ENCODE measurements at regions not wholly inside any gene's neighbourhood (a gene's known extent, or its start where the extent isn't known, plus 50 kb on each side); places are given as distances from the start of the nearest gene placed in this dataset.

- Histone ChIP-seq H3K4me3 (no peak overlapping the region; the same call in 1 of the 2 replicates), H3K4me2 (peak overlapping the region; percentile 87), H3K27me3 (ENCODE audit: insufficient read depth, low read depth) (no peaks in the 10 kb centered on the region), H3K27ac (peak overlapping the region; percentile 100), H2AFZ (no peak overlapping the region), H3K36me3 (ENCODE audit: low read depth) (0 out of 2 replicates have a peak, but pooled peaks cover 5% of the 10 kb centered on the region), H3K79me2 (ENCODE audit: low read depth) (no peaks in the 10 kb centered on the region), H3K9me3 (ENCODE audit: insufficient read depth, low read depth) (no peaks in the 10 kb centered on the region), H3K9me2 (ENCODE audit: insufficient read depth) (no peaks in the 10 kb centered on the region), H3F3A (ENCODE audit: insufficient read depth, low read depth) (peaks cover 30% of the 10 kb centered on the region), H4K20me1 (ENCODE audit: insufficient read depth) (no peaks in the 10 kb centered on the region), H3K4me1 (replicated peaks; ENCODE audit: insufficient read depth) (peaks cover 35% of the 10 kb centered on the region)
- intact Hi-C loops (cut with micrococcal nuclease; ENCODE audit: unreplicated experiment) = loop anchor here (1.0 to 10.0 kb wide), 4 partner anchors 91 to 806 kb away; no protein-coding TSS in a partner anchor
- TF ChIP-seq, protein P1, sequence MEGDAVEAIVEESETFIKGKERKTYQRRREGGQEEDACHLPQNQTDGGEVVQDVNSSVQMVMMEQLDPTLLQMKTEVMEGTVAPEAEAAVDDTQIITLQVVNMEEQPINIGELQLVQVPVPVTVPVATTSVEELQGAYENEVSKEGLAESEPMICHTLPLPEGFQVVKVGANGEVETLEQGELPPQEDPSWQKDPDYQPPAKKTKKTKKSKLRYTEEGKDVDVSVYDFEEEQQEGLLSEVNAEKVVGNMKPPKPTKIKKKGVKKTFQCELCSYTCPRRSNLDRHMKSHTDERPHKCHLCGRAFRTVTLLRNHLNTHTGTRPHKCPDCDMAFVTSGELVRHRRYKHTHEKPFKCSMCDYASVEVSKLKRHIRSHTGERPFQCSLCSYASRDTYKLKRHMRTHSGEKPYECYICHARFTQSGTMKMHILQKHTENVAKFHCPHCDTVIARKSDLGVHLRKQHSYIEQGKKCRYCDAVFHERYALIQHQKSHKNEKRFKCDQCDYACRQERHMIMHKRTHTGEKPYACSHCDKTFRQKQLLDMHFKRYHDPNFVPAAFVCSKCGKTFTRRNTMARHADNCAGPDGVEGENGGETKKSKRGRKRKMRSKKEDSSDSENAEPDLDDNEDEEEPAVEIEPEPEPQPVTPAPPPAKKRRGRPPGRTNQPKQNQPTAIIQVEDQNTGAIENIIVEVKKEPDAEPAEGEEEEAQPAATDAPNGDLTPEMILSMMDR (conservative IDR thresholded peaks at IDR 0.05) = no peak
- no peak for TF ChIP-seq EZH2 (IDR thresholded peaks at IDR 0.05; ENCODE audit: low read depth)
- BruUV-seq (replicated peaks) = no TSS peak
- DNase-seq = peak; percentile 43 to 81
- ChIA-PET POLR2A (ENCODE audit: unreplicated experiment) (no interaction called here), CTCF (interaction anchor here (0.6 to 1.6 kb wide), 4 partner anchors 94 to 400 kb away, joined by 3 to 9 read pairs (median 7); no protein-coding TSS in a partner anchor)
These were observed 52.0 kb upstream of the MTHFD1L start for GRCh38 chr6:150813319-150813992.

DNA sequence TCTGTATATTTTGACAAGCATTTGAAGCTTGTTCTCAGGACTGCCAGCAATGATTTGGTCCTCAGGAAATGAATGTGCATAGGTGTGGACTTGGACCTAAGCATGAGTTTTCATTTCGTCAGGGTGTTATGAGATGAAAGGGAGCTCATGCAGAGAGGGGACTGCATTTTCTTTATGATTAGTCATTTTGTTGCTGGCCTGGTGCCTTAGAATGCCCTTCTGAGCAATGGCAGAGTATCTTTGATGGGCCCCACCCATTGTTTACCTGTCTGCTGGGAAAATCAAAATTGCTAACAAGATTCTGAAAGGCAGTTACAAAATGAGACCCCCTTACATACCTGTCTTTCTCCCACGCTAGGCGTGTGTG, 51.5 kb upstream of the MTHFD1L start:
- peak; percentile 42 to 93 for DNase-seq
- H3K9me3 ChIP-seq (ENCODE audit: insufficient read depth, low read depth) = no peaks in the 10 kb centered on the region
- no peak for TF ChIP-seq EZH2 (IDR thresholded peaks at IDR 0.05; ENCODE audit: low read depth)
- TF ChIP-seq, protein P1 (conservative IDR thresholded peaks at IDR 0.05) = no peak
- no peaks in the 10 kb centered on the region for H4K20me1 ChIP-seq (ENCODE audit: insufficient read depth)
- no peaks in the 10 kb centered on the region for H3K9me2 ChIP-seq (ENCODE audit: insufficient read depth)
- no peak overlapping the region; the same call in 1 of the 2 replicates for H3K4me3 ChIP-seq
- peaks cover 35% of the 10 kb centered on the region for H3K4me1 ChIP-seq (replicated peaks; ENCODE audit: insufficient read depth)
- no peak overlapping the region for H2AFZ ChIP-seq
- no TSS peak for BruUV-seq (replicated peaks)
- ChIA-PET CTCF (interaction anchor here (0.6 to 1.6 kb wide), 3 partner anchors 52 to 396 kb away, joined by 3 to 9 read pairs (median 3); no protein-coding TSS in a partner anchor), POLR2A (ENCODE audit: unreplicated experiment) (no interaction called here)
- no peaks in the 10 kb centered on the region for H3K27me3 ChIP-seq (ENCODE audit: insufficient read depth, low read depth)
- H3K27ac ChIP-seq = peak overlapping the region; percentile 100
- H3K36me3 ChIP-seq (ENCODE audit: low read depth) = 0 out of 2 replicates have a peak, but pooled peaks cover 5% of the 10 kb centered on the region
- intact Hi-C loops (cut with micrococcal nuclease; ENCODE audit: unreplicated experiment) = loop anchor here (1.0 to 10.0 kb wide), 7 partner anchors 92 to 879 kb away; no protein-coding TSS in a partner anchor
- H3K4me2 ChIP-seq = peak overlapping the region; percentile 87
- H3F3A ChIP-seq (ENCODE audit: insufficient read depth, low read depth) = peaks cover 30% of the 10 kb centered on the region
- no peaks in the 10 kb centered on the region for H3K79me2 ChIP-seq (ENCODE audit: low read depth)

Measured in PC-9 (cell line).